Esophagus muscularis mucosa (tissue), 4 donors: ENCODE measurements at regions not wholly inside any gene's neighbourhood (a gene's known extent, or its start where the extent isn't known, plus 50 kb on each side); places are given as distances from the start of the nearest gene placed in this dataset.

Experiments used
- DNase-seq: peaks from one replicate; pipeline ENCODE4 v3.0.0-alpha.2; 2017; ENCODE audit errors: extremely low spot score
- H3K27ac ChIP-seq, 4 donors: fragments of 200-600 bp; sonication (generic); replicated peaks in 1 of 4; 1 replicate in 3 of 4; 2 replicates in 1 of 4; pipeline ENCODE4 v1.5.1; 2016 to 2019; ENCODE audit warnings: mild to moderate bottlenecking in 1 of 4
- H3K27me3 ChIP-seq, 4 donors: fragments of 200-600 bp; sonication (generic); one replicate each; pipeline versions ENCODE4 v1.5.1 to v1.6.0; 2016 to 2019
- H3K36me3 ChIP-seq, 4 donors: fragments of 200-600 bp; sonication (generic); one replicate each; pipeline ENCODE4 v1.5.1; 2016 to 2019
- H3K4me1 ChIP-seq, 4 donors: fragments of 200-600 bp; sonication (generic); one replicate each; pipeline ENCODE4 v1.5.1; 2016 to 2019
- H3K4me3 ChIP-seq, 4 donors: fragments of 200-600 bp; sonication (generic); 1 replicate in 2 of 4; 2 replicates in 2 of 4; pipeline ENCODE4 v1.5.1; 2016 to 2019; ENCODE audit warnings: mild to moderate bottlenecking in 4 of 4, moderate library complexity in 1 of 4
- H3K9me3 ChIP-seq, 4 donors: fragments of 200-600 bp; sonication (generic); 1 replicate in 3 of 4; 2 replicates in 1 of 4; pipeline ENCODE4 v1.5.1; 2016 to 2019
- CTCF ChIP-seq, 3 experiments: fragments of 200-600 bp in 2 of 3; fragments of 450-650 bp in 1 of 3; sonication (generic) in 2 of 3; IDR thresholded peaks; one replicate each; pipeline ENCODE4 v1.5.1; 2017 to 2019; ENCODE audit warnings: antibody characterized with exemption in 3 of 3, mild to moderate bottlenecking in 2 of 3, moderate library complexity in 1 of 3
- EP300 ChIP-seq: sonication (generic); formaldehyde crosslinking; IDR thresholded peaks from one replicate; pipeline ENCODE4 v1.6.1; 2017; ENCODE audit warnings: antibody characterized with exemption
- POLR2A ChIP-seq: fragments of 450-650 bp; IDR thresholded peaks from one replicate; pipeline ENCODE4 v1.6.1; 2017; ENCODE audit warnings: antibody characterized with exemption, moderate library complexity, mild to moderate bottlenecking, low read depth
- POLR2AphosphoS5 ChIP-seq, 2 donors: sonication (generic); formaldehyde crosslinking; IDR thresholded peaks; one replicate each; pipeline ENCODE4 v1.6.1; 2017; ENCODE audit warnings: antibody characterized with exemption in 2 of 2
- WGBS: methylation state at CpG from one replicate; pipeline ENCODE4 v1.1.5; 2018; 5-methylcytosine and 5-hydroxymethylcytosine counted together
- intact Hi-C: fragments of 100-400 bp; cut with DNase I; formaldehyde crosslinking; loops from one replicate; pipeline ENCODE4 v1.15.1; 2023

GRCh38 chr14:106304271-106304670, 777.9 kb downstream of the TMEM121 start:
- Histone ChIP-seq H3K4me3 (no peak overlapping the region), H3K9me3 (no peaks in the 10 kb centered on the region), H3K4me1 (no peaks in the 10 kb centered on the region), H3K27ac (no peak overlapping the region), H3K27me3 (peaks cover 0 to 21% (median 0%) of the 10 kb centered on the region in 4 donors), H3K36me3 (no peaks in the 10 kb centered on the region)
- no peak for DNase-seq
- no peak for TF ChIP-seq EP300
- no peak for TF ChIP-seq POLR2A
- TF ChIP-seq CTCF (IDR thresholded peaks at IDR 0.05), result no peak
- no peak for TF ChIP-seq POLR2AphosphoS5 (IDR thresholded peaks at IDR 0.05)
- 76% methylated on average over 5 of the region's 5 CpGs for WGBS
- intact Hi-C loops, result no loop called here

GRCh38 chr14:106308839-106309389, 782.5 kb downstream of the TMEM121 start:
- intact Hi-C loops, result no loop called here
- Histone ChIP-seq H3K4me3 (no peak overlapping the region), H3K9me3 (no peaks in the 10 kb centered on the region), H3K4me1 (no peaks in the 10 kb centered on the region), H3K27ac (no peak overlapping the region), H3K36me3 (no peaks in the 10 kb centered on the region), H3K27me3 (peaks cover 0 to 18% (median 0%) of the 10 kb centered on the region in 4 donors)
- no peak for DNase-seq
- peak in 1 of 3 experiments; percentile 19 for TF ChIP-seq CTCF (IDR thresholded peaks at IDR 0.05)
- TF ChIP-seq POLR2AphosphoS5 (IDR thresholded peaks at IDR 0.05), result no peak
- TF ChIP-seq EP300, result no peak
- 60% methylated on average over 8 of the region's 17 CpGs for WGBS

GRCh38 chr14:106309423-106309822, 783.0 kb downstream of the TMEM121 start:
- intact Hi-C loops, result no loop called here
- 72% methylated on average over 2 of the region's 2 CpGs for WGBS
- Histone ChIP-seq H3K27me3 (peaks cover 0 to 18% (median 0%) of the 10 kb centered on the region in 4 donors), H3K27ac (no peak overlapping the region), H3K4me3 (no peak overlapping the region), H3K36me3 (no peaks in the 10 kb centered on the region), H3K4me1 (no peaks in the 10 kb centered on the region), H3K9me3 (no peaks in the 10 kb centered on the region)
- DNase-seq, result no peak
- no peak for TF ChIP-seq POLR2AphosphoS5 (IDR thresholded peaks at IDR 0.05)
- TF ChIP-seq EP300, result no peak
- TF ChIP-seq POLR2A, result no peak
- no peak for TF ChIP-seq CTCF (IDR thresholded peaks at IDR 0.05)

- Histone ChIP-seq H3K4me3 (no peak overlapping the region), H3K9me3 (no peaks in the 10 kb centered on the region), H3K36me3 (no peaks in the 10 kb centered on the region), H3K4me1 (no peaks in the 10 kb centered on the region), H3K27me3 (peaks cover 0 to 8% (median 0%) of the 10 kb centered on the region in 4 donors), H3K27ac (no peak overlapping the region)
- intact Hi-C loops, result no loop called here
- WGBS, result 32% methylated on average over 4 of the region's 4 CpGs
- DNase-seq, result no peak
- TF ChIP-seq POLR2AphosphoS5 (IDR thresholded peaks at IDR 0.05), result no peak
- TF ChIP-seq CTCF (IDR thresholded peaks at IDR 0.05), result no peak
- no peak for TF ChIP-seq EP300
- no peak for TF ChIP-seq POLR2A
Observed at GRCh38 chr14:106315436-106315835, 789.1 kb downstream of the TMEM121 start.

GRCh38 chr14:106317593-106317992, 791.2 kb downstream of the TMEM121 start:
- no peaks in the 10 kb centered on the region for H3K4me1 ChIP-seq
- TF ChIP-seq POLR2AphosphoS5 (IDR thresholded peaks at IDR 0.05), result no peak
- TF ChIP-seq CTCF (IDR thresholded peaks at IDR 0.05), result no peak
- TF ChIP-seq EP300, result no peak
- no peak for TF ChIP-seq POLR2A

More at GRCh38 chr14:106317593-106317992, 791.2 kb downstream of the TMEM121 start:
- WGBS, result 40% methylated on average over 4 of the region's 5 CpGs
- Histone ChIP-seq H3K9me3 (no peaks in the 10 kb centered on the region), H3K4me3 (no peak overlapping the region), H3K27me3 (peaks cover 0 to 13% (median 0%) of the 10 kb centered on the region in 4 donors), H3K36me3 (no peaks in the 10 kb centered on the region), H3K27ac (no peak overlapping the region)
- DNase-seq, result no peak
- intact Hi-C loops, result no loop called here
